ENCODE measurements at regions not wholly inside any gene's neighbourhood (a gene's known extent, or its start where the extent isn't known, plus 50 kb on each side); places are given as distances from the start of the nearest gene placed in this dataset.
"Not testable (repeated sequence)": the region's sequence is repeated elsewhere in the genome, so short reads cannot be mapped to it uniquely, and the experiment has no call there.

GRCh38 chr21:9757572-9757971 is 763.8 kb upstream of the TPTE start:
- H3K36me3 ChIP-seq (replicated peaks in 1 of 2; ENCODE audit: control insufficient read depth in 1 of 2, insufficient read depth in 2 of 2, low read length in 2 of 2); H4K20me1 ChIP-seq (ENCODE audit: insufficient read depth, low read length); H3K4me3 Mint-ChIP-seq; H3K9ac ChIP-seq (ENCODE audit: insufficient read depth, low read length, poor library complexity, severe bottlenecking); H2AFZ ChIP-seq (ENCODE audit: insufficient read depth, low read depth, low read length, poor library complexity, severe bottlenecking); H3K27ac ChIP-seq (ENCODE audit: low read depth in 1 of 2, low read length in 2 of 2); H3K4me1 Mint-ChIP-seq; H3K27ac Mint-ChIP-seq; H3K4me1 ChIP-seq (ENCODE audit: control insufficient read depth in 1 of 2, insufficient read depth in 2 of 2, low read length in 2 of 2); H3K4me2 ChIP-seq (replicated peaks; ENCODE audit: extremely low read depth, low read length, poor library complexity, severe bottlenecking); intact Hi-C loops (cut with micrococcal nuclease); H3K36me3 Mint-ChIP-seq; H3K79me2 ChIP-seq (ENCODE audit: insufficient read depth, low read length); DNase-seq; H3K27me3 Mint-ChIP-seq (ENCODE audit: low read depth in 3 of 3); H3K4me3 ChIP-seq (replicated peaks in 1 of 3; ENCODE audit: low read depth in 2 of 3, low read length in 3 of 3); H3K9me3 Mint-ChIP-seq; H3K27me3 ChIP-seq (ENCODE audit: control insufficient read depth in 2 of 2, insufficient read depth in 2 of 2, low read length in 2 of 2): not testable (repeated sequence)
- 77% methylated on average over 9 of the region's 9 CpGs for WGBS (ENCODE audit: insufficient coverage)
- H3K9me3 ChIP-seq (replicated peaks in 1 of 2; ENCODE audit: control insufficient read depth in 1 of 2, insufficient read depth in 1 of 2, low read length in 2 of 2), result peaks cover 57 to 73% of the 10 kb centered on the region in 2 donors

DNA sequence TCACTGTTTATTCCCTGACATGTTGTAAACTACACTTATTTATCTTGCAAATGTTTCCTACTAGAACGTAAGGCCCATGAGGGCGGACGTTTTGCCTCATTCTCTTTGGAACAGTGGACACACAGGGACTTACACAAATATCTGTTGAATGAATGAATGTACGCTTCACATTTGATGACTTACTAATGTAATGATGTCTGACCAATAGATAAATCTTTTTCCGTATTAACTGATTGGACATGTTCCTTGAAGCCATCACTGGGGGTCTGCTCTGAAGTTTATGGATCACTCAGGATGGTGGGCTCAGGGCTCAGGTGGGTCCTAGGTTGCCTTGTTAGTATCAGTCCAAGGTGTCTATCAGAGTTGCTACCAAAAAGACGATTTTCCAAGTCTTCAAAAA is 763.2 kb upstream of the TPTE start:
- Mint-ChIP-seq H3K9me3 (peaks cover 0 to 8% (median 0%) of the 10 kb centered on the region in 7 donors), H3K36me3 (no peaks in the 10 kb centered on the region), H3K27me3 (ENCODE audit: low read depth in 3 of 3) (no peaks in the 10 kb centered on the region), H3K4me1 (no peaks in the 10 kb centered on the region), H3K4me3 (no peak overlapping the region), H3K27ac (no peak overlapping the region)
- Histone ChIP-seq H3K4me1 (ENCODE audit: control insufficient read depth in 1 of 2, insufficient read depth in 2 of 2, low read length in 2 of 2) (no peaks in the 10 kb centered on the region), H3K36me3 (replicated peaks in 1 of 2; ENCODE audit: control insufficient read depth in 1 of 2, insufficient read depth in 2 of 2, low read length in 2 of 2) (no peaks in the 10 kb centered on the region), H3K4me3 (replicated peaks in 1 of 3; ENCODE audit: low read depth in 2 of 3, low read length in 3 of 3) (no peak overlapping the region), H4K20me1 (ENCODE audit: insufficient read depth, low read length) (no peaks in the 10 kb centered on the region), H2AFZ (ENCODE audit: insufficient read depth, low read depth, low read length, poor library complexity, severe bottlenecking) (no peak overlapping the region), H3K9me3 (replicated peaks in 1 of 2; ENCODE audit: control insufficient read depth in 1 of 2, insufficient read depth in 1 of 2, low read length in 2 of 2) (peaks cover 56 to 71% of the 10 kb centered on the region in 2 donors), H3K27ac (ENCODE audit: low read depth in 1 of 2, low read length in 2 of 2) (no peak overlapping the region), H3K4me2 (replicated peaks; ENCODE audit: extremely low read depth, low read length, poor library complexity, severe bottlenecking) (no peak overlapping the region), H3K27me3 (ENCODE audit: control insufficient read depth in 2 of 2, insufficient read depth in 2 of 2, low read length in 2 of 2) (no peaks in the 10 kb centered on the region), H3K9ac (ENCODE audit: insufficient read depth, low read length, poor library complexity, severe bottlenecking) (no peak overlapping the region), H3K79me2 (ENCODE audit: insufficient read depth, low read length) (no peaks in the 10 kb centered on the region)
- no peak for DNase-seq
- no peak for TF ChIP-seq CTCF (IDR thresholded peaks at IDR 0.05)
- intact Hi-C loops (cut with micrococcal nuclease), result no loop called here
- 78% methylated on average over 6 of the region's 6 CpGs for WGBS (ENCODE audit: insufficient coverage)

Data from CD14-positive monocyte (primary cell).